Esophagus muscularis mucosa (tissue), 4 donors: ENCODE measurements at regions not wholly inside any gene's neighbourhood (a gene's known extent, or its start where the extent isn't known, plus 50 kb on each side); places are given as distances from the start of the nearest gene placed in this dataset.

Source experiments
- DNase-seq: peaks from one replicate; pipeline ENCODE4 v3.0.0-alpha.2; 2017; ENCODE audit errors: extremely low spot score
- H3K27ac ChIP-seq, 4 donors: fragments of 200-600 bp; sonication (generic); replicated peaks in 1 of 4; 1 replicate in 3 of 4; 2 replicates in 1 of 4; pipeline ENCODE4 v1.5.1; 2016 to 2019; ENCODE audit warnings: mild to moderate bottlenecking in 1 of 4
- H3K27me3 ChIP-seq, 4 donors: fragments of 200-600 bp; sonication (generic); one replicate each; pipeline versions ENCODE4 v1.5.1 to v1.6.0; 2016 to 2019
- H3K36me3 ChIP-seq, 4 donors: fragments of 200-600 bp; sonication (generic); one replicate each; pipeline ENCODE4 v1.5.1; 2016 to 2019
- H3K4me1 ChIP-seq, 4 donors: fragments of 200-600 bp; sonication (generic); one replicate each; pipeline ENCODE4 v1.5.1; 2016 to 2019
- H3K4me3 ChIP-seq, 4 donors: fragments of 200-600 bp; sonication (generic); 1 replicate in 2 of 4; 2 replicates in 2 of 4; pipeline ENCODE4 v1.5.1; 2016 to 2019; ENCODE audit warnings: mild to moderate bottlenecking in 4 of 4, moderate library complexity in 1 of 4
- H3K9me3 ChIP-seq, 4 donors: fragments of 200-600 bp; sonication (generic); 1 replicate in 3 of 4; 2 replicates in 1 of 4; pipeline ENCODE4 v1.5.1; 2016 to 2019
- EP300 ChIP-seq: sonication (generic); formaldehyde crosslinking; IDR thresholded peaks from one replicate; pipeline ENCODE4 v1.6.1; 2017; ENCODE audit warnings: antibody characterized with exemption
- POLR2A ChIP-seq: fragments of 450-650 bp; IDR thresholded peaks from one replicate; pipeline ENCODE4 v1.6.1; 2017; ENCODE audit warnings: antibody characterized with exemption, moderate library complexity, mild to moderate bottlenecking, low read depth
- POLR2AphosphoS5 ChIP-seq, 2 donors: sonication (generic); formaldehyde crosslinking; IDR thresholded peaks; one replicate each; pipeline ENCODE4 v1.6.1; 2017; ENCODE audit warnings: antibody characterized with exemption in 2 of 2
- WGBS: methylation state at CpG from one replicate; pipeline ENCODE4 v1.1.5; 2018; 5-methylcytosine and 5-hydroxymethylcytosine counted together
- intact Hi-C: fragments of 100-400 bp; cut with DNase I; formaldehyde crosslinking; loops from one replicate; pipeline ENCODE4 v1.15.1; 2023
- TF ChIP-seq, protein P1 (sequence below), 3 experiments: fragments of 200-600 bp in 2 of 3; fragments of 450-650 bp in 1 of 3; sonication (generic) in 2 of 3; IDR thresholded peaks; one replicate each; pipeline ENCODE4 v1.5.1; 2017 to 2019; ENCODE audit warnings: antibody characterized with exemption in 3 of 3, mild to moderate bottlenecking in 2 of 3, moderate library complexity in 1 of 3

GRCh38 chr22:44409211-44409973 is 88.6 kb downstream of the RTL6 start:
- H3K27me3 ChIP-seq: no peaks in the 10 kb centered on the region
- no peak overlapping the region for H3K4me3 ChIP-seq
- DNase-seq: no peak
- no peaks in the 10 kb centered on the region for H3K36me3 ChIP-seq
- no peak overlapping the region for H3K27ac ChIP-seq
- H3K9me3 ChIP-seq: no peaks in the 10 kb centered on the region
- peaks cover 7 to 16% (median 11%) of the 10 kb centered on the region in 4 donors for H3K4me1 ChIP-seq
- TF ChIP-seq, protein P1, sequence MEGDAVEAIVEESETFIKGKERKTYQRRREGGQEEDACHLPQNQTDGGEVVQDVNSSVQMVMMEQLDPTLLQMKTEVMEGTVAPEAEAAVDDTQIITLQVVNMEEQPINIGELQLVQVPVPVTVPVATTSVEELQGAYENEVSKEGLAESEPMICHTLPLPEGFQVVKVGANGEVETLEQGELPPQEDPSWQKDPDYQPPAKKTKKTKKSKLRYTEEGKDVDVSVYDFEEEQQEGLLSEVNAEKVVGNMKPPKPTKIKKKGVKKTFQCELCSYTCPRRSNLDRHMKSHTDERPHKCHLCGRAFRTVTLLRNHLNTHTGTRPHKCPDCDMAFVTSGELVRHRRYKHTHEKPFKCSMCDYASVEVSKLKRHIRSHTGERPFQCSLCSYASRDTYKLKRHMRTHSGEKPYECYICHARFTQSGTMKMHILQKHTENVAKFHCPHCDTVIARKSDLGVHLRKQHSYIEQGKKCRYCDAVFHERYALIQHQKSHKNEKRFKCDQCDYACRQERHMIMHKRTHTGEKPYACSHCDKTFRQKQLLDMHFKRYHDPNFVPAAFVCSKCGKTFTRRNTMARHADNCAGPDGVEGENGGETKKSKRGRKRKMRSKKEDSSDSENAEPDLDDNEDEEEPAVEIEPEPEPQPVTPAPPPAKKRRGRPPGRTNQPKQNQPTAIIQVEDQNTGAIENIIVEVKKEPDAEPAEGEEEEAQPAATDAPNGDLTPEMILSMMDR (IDR thresholded peaks at IDR 0.05): no peak
- TF ChIP-seq POLR2A (no peak), POLR2AphosphoS5 (IDR thresholded peaks at IDR 0.05) (no peak), EP300 (no peak)
- intact Hi-C loops: no loop called here
- 65% methylated on average over 10 of the region's 24 CpGs for WGBS

GRCh38 chr22:44408829-44409192 is 89.2 kb downstream of the RTL6 start:
- no peaks in the 10 kb centered on the region for H3K9me3 ChIP-seq
- H3K27ac ChIP-seq: no peak overlapping the region
- H3K4me1 ChIP-seq: peaks cover 7 to 16% (median 11%) of the 10 kb centered on the region in 4 donors
- DNase-seq: no peak
- no peak overlapping the region for H3K4me3 ChIP-seq
- 90% methylated on average over 6 of the region's 7 CpGs for WGBS
- TF ChIP-seq POLR2AphosphoS5 (IDR thresholded peaks at IDR 0.05) (no peak), EP300 (no peak), POLR2A (no peak)
- TF ChIP-seq, protein P1 (IDR thresholded peaks at IDR 0.05): no peak
- no peaks in the 10 kb centered on the region for H3K27me3 ChIP-seq
- intact Hi-C loops: no loop called here
- H3K36me3 ChIP-seq: no peaks in the 10 kb centered on the region

DNA sequence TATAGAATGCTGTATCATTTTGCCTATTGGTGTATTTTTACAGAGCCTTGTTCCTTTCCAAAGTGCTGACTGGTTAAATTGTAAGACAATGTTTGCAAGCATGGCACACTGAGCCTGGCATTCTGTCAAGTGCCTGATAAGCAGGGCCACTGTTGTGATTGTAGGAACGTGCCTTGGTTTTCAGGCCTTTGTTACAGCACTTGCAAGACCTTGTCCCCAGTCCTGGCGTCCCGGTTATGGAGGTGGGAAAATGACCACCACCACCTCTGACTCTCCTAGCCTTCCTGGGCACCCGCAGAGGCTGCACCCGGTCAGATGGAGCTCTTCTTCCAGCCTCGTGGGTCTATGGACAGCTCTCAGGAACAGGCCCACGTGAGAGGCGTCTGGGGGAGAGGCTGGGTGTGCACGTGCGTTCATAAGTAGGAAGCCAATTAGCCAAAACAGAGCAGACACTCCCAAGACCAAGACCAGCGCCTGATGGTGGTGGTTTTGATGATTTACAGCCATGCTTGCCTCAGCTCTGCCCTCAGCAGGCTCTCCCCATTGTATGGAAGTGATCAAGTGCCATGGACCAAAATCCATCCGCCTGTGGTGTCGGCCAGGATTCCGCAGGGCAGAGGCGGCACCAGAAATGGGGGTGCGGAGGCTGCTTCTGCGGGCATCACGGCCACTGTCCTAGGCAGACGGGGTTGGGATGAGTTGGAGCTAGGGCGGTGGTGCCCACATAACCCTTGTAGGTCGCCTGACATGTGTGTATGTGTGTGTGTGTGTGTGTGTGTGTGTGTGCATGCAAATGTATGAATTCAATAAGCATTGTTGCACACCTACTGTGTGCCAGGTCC is 89.8 kb downstream of the RTL6 start:
- Histone ChIP-seq H3K9me3 (no peaks in the 10 kb centered on the region), H3K4me1 (peaks cover 7 to 16% (median 11%) of the 10 kb centered on the region in 4 donors), H3K4me3 (no peak overlapping the region), H3K36me3 (no peaks in the 10 kb centered on the region), H3K27me3 (no peaks in the 10 kb centered on the region), H3K27ac (no peak overlapping the region)
- DNase-seq: no peak
- TF ChIP-seq POLR2AphosphoS5 (IDR thresholded peaks at IDR 0.05) (no peak), EP300 (no peak), POLR2A (no peak)
- TF ChIP-seq, protein P1 (IDR thresholded peaks at IDR 0.05): no peak
- intact Hi-C loops: no loop called here
- WGBS: 96% methylated on average over 14 of the region's 21 CpGs

DNA sequence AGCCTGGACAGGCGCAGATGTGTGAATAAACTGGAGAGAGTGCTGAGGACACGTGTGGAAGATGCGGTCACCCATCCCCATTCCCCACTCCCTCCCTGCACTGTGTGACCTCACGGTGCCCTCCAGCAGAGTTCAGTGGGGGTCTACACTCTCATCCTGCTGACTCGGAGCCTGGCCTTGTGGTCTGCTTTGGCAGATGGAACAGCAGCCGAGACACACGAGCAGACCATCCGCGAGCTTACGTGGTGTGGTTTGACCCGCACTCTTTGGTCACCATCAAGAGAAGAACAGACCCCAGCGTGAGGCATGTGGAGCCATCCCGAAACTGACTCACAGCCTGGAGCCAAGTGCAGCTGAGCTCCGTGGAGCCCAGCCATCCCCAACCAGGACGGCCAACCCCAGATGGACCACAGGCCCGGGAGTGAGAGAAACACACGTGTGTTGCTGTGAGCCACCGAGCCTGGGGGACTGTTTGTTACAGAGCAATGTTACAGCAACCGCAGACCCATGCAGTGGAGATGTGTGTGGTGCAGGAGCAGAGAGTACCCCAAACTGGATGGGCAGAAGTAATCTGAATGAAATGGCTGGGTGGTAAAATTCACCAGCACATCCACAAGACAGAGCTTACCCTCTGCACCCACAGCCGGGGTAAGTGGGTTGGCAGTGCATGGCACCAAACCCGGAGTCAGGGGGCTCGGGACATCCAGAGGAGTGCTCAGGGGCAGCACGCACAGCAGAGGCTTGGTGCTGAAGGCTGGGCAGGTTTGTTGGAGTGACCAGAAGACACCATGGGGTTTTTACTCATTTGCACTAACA is 90.7 kb downstream of the RTL6 start:
- no peaks in the 10 kb centered on the region for H3K27me3 ChIP-seq
- 97% methylated on average over 13 of the region's 23 CpGs for WGBS
- TF ChIP-seq EP300 (no peak), POLR2AphosphoS5 (IDR thresholded peaks at IDR 0.05) (no peak), POLR2A (no peak)
- TF ChIP-seq, protein P1 (IDR thresholded peaks at IDR 0.05): no peak
- H3K36me3 ChIP-seq: no peaks in the 10 kb centered on the region
- H3K9me3 ChIP-seq: no peaks in the 10 kb centered on the region
- H3K4me3 ChIP-seq: no peak overlapping the region
- no peak overlapping the region for H3K27ac ChIP-seq
- H3K4me1 ChIP-seq: peaks cover 7 to 16% (median 11%) of the 10 kb centered on the region in 4 donors
- no peak for DNase-seq
- intact Hi-C loops: no loop called here
